CD4-positive, alpha-beta T cell (primary cell): ENCODE measurements at regions not wholly inside any gene's neighbourhood (a gene's known extent, or its start where the extent isn't known, plus 50 kb on each side); places are given as distances from the start of the nearest gene placed in this dataset.

Experiments used
- ATAC-seq: fragments of 200-7000 bp; cut with Tn5 transposase; one replicate; pipeline ENCODE4 v1.10.0; 2022; ENCODE audit warnings: mild to moderate bottlenecking; ENCODE audit not compliant: poor library complexity
- CTCF ChIA-PET: fragments of 350-600 bp; sonication (Branson Sonifier 250); formaldehyde crosslinking; loops from one replicate; lab custom pipeline; 2021; ENCODE audit warnings: antibody characterized with exemption, inconsistent platforms; lab: Charles Lee
- POLR2A ChIA-PET: fragments of 350-600 bp; sonication (Branson Sonifier 250); formaldehyde crosslinking; loops from one replicate; lab custom pipeline; 2021; ENCODE audit warnings: antibody characterized with exemption, inconsistent platforms; lab: Charles Lee
- DNase-seq, 14 experiments: peaks; one replicate each; pipeline ENCODE4 v3.0.0-alpha.2; 2013 to 2020; ENCODE audit warnings: mixed read lengths in 2 of 14
- H3K27ac ChIP-seq, 2 donors: one replicate each; pipeline versions ENCODE4 v1.5.1 to v1.7.0; 2013; ENCODE audit warnings: low read length in 2 of 2, low read depth in 1 of 2, mild to moderate bottlenecking in 1 of 2
- H3K27me3 ChIP-seq, 2 experiments: 1 replicate in 1 of 2; 2 replicates in 1 of 2; pipeline versions ENCODE4 v1.6.1 to v1.7.0; 2013; ENCODE audit warnings: low read length in 2 of 2, control low read depth in 1 of 2, mild to moderate bottlenecking in 1 of 2, moderate library complexity in 1 of 2; ENCODE audit not compliant: insufficient read depth in 2 of 2, control insufficient read depth in 1 of 2
- H3K36me3 ChIP-seq: one replicate; pipeline ENCODE4 v1.6.1; 2013; ENCODE audit warnings: low read length, control low read depth; ENCODE audit not compliant: insufficient read depth
- H3K4me1 ChIP-seq: one replicate; pipeline ENCODE4 v1.6.1; 2013; ENCODE audit warnings: low read length, control low read depth; ENCODE audit not compliant: insufficient read depth
- H3K4me3 ChIP-seq: one replicate; pipeline ENCODE4 v1.5.1; 2013; ENCODE audit warnings: mild to moderate bottlenecking, low read length, moderate library complexity
- H3K9me3 ChIP-seq, 2 experiments: 1 replicate in 1 of 2; 2 replicates in 1 of 2; pipeline versions ENCODE4 v1.6.1 to v1.7.0; 2013; ENCODE audit warnings: low read length in 2 of 2, mild to moderate bottlenecking in 2 of 2, control low read depth in 1 of 2, moderate library complexity in 1 of 2; ENCODE audit not compliant: control insufficient read depth in 1 of 2, insufficient read depth in 1 of 2
- H3K27ac Mint-ChIP-seq: one replicate; pipeline ENCODE4 v1.8.0; 2020; ENCODE audit warnings: mixed read lengths
- H3K27me3 Mint-ChIP-seq: one replicate; pipeline ENCODE4 v1.8.0; 2021; ENCODE audit warnings: mixed read lengths
- H3K36me3 Mint-ChIP-seq: one replicate; pipeline ENCODE4 v1.8.0; 2021; ENCODE audit warnings: low read depth, mixed read lengths
- H3K4me1 Mint-ChIP-seq: one replicate; pipeline ENCODE4 v1.8.0; 2021; ENCODE audit warnings: low read depth, mixed read lengths
- H3K4me3 Mint-ChIP-seq: one replicate; pipeline ENCODE4 v1.8.0; 2020; ENCODE audit warnings: mild to moderate bottlenecking, mixed read lengths
- H3K9me3 Mint-ChIP-seq: one replicate; pipeline ENCODE4 v1.8.0; 2020; ENCODE audit warnings: mixed read lengths
- CTCF ChIP-seq: fragments of 200-600 bp; IDR thresholded peaks from one replicate; pipeline ENCODE4 v1.8.0; 2022; ENCODE audit warnings: antibody characterized with exemption, mild to moderate bottlenecking
- intact Hi-C, 2 experiments: fragments of 100-400 bp; cut with DNase I in 1 of 2; cut with micrococcal nuclease in 1 of 2; formaldehyde crosslinking; loops; one replicate each; pipeline versions ENCODE4 v1.15.1 to v1.9.0; 2023 to 2025; cut with DNase I, micrococcal nuclease

GRCh38 chr1:190578526-190578925 is 100.9 kb upstream of the BRINP3 start:
- intact Hi-C loops, result no loop called here
- Histone ChIP-seq H3K9me3 (no peaks in the 10 kb centered on the region), H3K36me3 (no peaks in the 10 kb centered on the region), H3K27me3 (no peaks in the 10 kb centered on the region), H3K4me3 (no peak overlapping the region), H3K27ac (no peak overlapping the region), H3K4me1 (no peaks in the 10 kb centered on the region)
- ChIA-PET CTCF (no interaction called here), POLR2A (no interaction called here)
- Mint-ChIP-seq H3K4me1 (no peaks in the 10 kb centered on the region), H3K36me3 (no peaks in the 10 kb centered on the region), H3K27me3 (no peaks in the 10 kb centered on the region), H3K27ac (no peak overlapping the region), H3K4me3 (no peak overlapping the region), H3K9me3 (peaks cover 7% of the 10 kb centered on the region)
- ATAC-seq (no peak), DNase-seq (no peak)
- no peak for TF ChIP-seq CTCF

GRCh38 chr1:190579552-190580193 is 102.0 kb upstream of the BRINP3 start:
- no peak overlapping the region for H3K4me3 ChIP-seq
- H3K36me3 ChIP-seq, result no peaks in the 10 kb centered on the region
- H3K4me3 Mint-ChIP-seq, result no peak overlapping the region
- H3K27me3 ChIP-seq, result no peaks in the 10 kb centered on the region
- ATAC-seq (no peak), DNase-seq (no peak)
- H3K9me3 Mint-ChIP-seq, result peaks cover 8% of the 10 kb centered on the region
- H3K27ac ChIP-seq, result no peak overlapping the region
- peaks cover 0 to 4% of the 10 kb centered on the region in 2 experiments for H3K9me3 ChIP-seq
- no peaks in the 10 kb centered on the region for H3K36me3 Mint-ChIP-seq
- no peaks in the 10 kb centered on the region for H3K4me1 ChIP-seq
- H3K27ac Mint-ChIP-seq, result no peak overlapping the region
- no peaks in the 10 kb centered on the region for H3K4me1 Mint-ChIP-seq
- H3K27me3 Mint-ChIP-seq, result no peaks in the 10 kb centered on the region
- CTCF ChIA-PET, result no interaction called here
- intact Hi-C loops, result no loop called here
- POLR2A ChIA-PET, result no interaction called here
- TF ChIP-seq CTCF, result no peak

- intact Hi-C loops, result no loop called here
- H3K9me3 ChIP-seq, result peaks cover 0 to 4% of the 10 kb centered on the region in 2 experiments
- ChIA-PET POLR2A (no interaction called here), CTCF (no interaction called here)
- no peaks in the 10 kb centered on the region for H3K36me3 Mint-ChIP-seq
- TF ChIP-seq CTCF, result no peak
- no peaks in the 10 kb centered on the region for H3K27me3 Mint-ChIP-seq
- peaks cover 13% of the 10 kb centered on the region for H3K9me3 Mint-ChIP-seq
- no peaks in the 10 kb centered on the region for H3K36me3 ChIP-seq
- H3K4me3 ChIP-seq, result no peak overlapping the region
- no peaks in the 10 kb centered on the region for H3K4me1 Mint-ChIP-seq
- H3K4me3 Mint-ChIP-seq, result no peak overlapping the region
- no peaks in the 10 kb centered on the region for H3K27me3 ChIP-seq
- no peak overlapping the region for H3K27ac ChIP-seq
- H3K4me1 ChIP-seq, result no peaks in the 10 kb centered on the region
- DNase-seq (no peak), ATAC-seq (no peak)
- H3K27ac Mint-ChIP-seq, result no peak overlapping the region
Observed at GRCh38 chr1:190583862-190584261, 106.2 kb upstream of the BRINP3 start.
